HT1080 (cell line): ENCODE measurements at regions not wholly inside any gene's neighbourhood (a gene's known extent, or its start where the extent isn't known, plus 50 kb on each side); places are given as distances from the start of the nearest gene placed in this dataset.
"Not testable (repeated sequence)": the region's sequence is repeated elsewhere in the genome, so short reads cannot be mapped to it uniquely, and the experiment has no call there.

Experiments
- DNase-seq: peaks from one replicate; pipeline ENCODE4 v3.0.0-alpha.2; 2015; ENCODE audit warnings: low read depth

DNA sequence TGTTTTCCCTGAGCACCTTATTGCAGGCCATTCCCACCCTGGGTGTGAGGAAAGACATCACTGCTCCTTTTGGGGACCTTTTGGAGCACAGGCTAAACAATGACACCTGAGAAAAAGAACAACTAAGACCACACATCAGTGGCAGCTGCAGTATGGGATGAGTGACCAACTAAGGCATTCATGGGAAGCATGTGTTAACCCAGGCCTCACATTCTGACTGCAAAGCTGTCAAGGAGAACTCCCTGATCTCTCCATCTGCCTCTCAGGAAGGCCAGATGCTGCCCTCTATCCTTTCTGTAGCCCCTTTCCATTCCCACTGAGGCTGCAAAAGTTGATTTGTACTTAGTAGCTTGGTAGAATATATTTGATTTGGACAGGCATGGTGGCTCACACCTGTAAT, 130.5 kb upstream of the FOXN2 start:
- DNase-seq: no peak

DNA sequence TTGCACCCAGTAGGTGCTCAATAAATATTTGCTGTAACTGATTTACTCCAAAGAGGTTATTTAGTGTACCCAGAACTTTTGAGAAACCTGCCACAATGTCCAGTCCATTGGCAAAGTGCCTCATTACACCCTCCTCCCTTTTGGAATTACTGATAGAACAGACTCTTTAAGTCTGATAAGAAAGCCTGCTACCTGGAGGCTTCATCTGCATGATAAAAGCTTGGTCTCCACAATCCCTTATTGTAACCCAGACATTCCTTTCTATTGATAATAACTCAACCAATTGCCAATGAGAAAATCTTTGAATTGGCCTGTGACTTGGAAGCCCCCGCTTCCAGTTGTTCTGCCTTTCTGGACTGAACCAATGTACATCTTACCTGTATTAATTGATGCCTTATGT, 127.0 kb upstream of the FOXN2 start:
- no peak for DNase-seq

DNA sequence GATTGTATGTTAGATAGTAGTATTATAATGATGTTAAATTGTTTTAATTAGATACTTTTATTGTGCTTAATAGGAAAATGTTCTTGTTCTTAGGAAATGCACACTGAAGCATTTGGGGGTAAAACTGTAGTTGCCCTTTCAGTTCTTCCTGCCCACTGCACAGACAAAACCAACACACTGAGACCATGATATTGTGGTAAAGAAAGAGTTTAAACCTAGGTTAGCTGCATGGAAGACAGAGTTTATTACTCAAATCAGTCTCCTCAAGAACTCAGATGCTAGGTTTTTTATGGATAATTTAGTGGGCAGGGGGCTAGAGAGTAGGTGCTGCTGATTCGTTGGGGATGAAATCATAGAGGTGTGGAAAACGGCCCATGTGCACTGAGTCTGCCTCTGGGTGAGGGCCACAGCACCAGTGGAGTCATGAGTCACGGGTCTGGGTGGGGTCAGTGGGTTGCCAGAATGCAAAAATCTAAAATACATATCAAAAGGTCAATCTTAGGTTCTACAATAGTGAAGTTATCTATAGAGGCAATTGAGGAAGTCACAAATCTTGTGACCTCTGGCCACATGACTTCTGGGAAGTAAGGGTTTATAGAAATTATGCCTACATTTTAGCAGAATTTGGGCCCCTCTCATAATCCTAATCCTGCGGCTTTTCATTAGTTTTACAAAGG, 124.8 kb upstream of the FOXN2 start:
- DNase-seq: no peak

DNA sequence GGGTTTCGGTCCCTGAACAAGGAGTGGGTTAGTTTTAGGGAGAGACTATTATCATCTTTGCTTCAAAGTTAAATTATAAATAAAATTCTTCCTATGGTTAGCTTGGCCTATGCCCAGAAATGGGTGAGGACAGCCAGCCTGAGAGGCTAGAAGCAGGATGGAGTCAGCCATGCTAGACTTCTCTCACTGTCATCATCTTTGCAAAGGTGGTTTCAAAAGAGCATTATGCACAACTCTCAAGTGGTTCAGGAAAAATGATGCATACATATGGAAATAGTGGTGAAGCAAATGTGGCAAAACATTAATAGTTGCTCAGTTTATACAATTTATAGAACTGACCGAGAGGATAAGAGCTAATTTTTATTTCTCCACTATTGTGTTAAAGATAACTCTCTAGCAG, 124.3 kb upstream of the FOXN2 start:
- DNase-seq: no peak

DNA sequence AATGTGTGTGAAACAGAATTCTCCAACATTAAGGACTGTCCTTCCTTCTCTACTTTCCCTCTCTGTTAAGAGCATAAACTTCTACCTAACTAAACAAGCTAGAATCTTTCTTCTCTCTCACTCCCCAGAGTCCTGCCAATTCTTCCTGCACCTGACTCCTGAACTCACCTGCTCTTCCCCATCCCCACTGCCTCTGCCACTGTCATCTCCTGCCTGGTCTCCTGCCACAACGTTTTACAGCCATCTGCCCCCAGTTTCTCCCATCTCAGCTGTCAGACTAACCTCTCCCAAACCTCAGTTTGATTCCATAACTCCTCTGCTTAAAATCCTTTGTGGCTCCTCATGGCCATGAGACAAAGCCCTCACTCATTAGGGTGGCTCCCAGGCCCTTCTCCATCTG, 119.8 kb upstream of the FOXN2 start:
- DNase-seq: no peak

DNA sequence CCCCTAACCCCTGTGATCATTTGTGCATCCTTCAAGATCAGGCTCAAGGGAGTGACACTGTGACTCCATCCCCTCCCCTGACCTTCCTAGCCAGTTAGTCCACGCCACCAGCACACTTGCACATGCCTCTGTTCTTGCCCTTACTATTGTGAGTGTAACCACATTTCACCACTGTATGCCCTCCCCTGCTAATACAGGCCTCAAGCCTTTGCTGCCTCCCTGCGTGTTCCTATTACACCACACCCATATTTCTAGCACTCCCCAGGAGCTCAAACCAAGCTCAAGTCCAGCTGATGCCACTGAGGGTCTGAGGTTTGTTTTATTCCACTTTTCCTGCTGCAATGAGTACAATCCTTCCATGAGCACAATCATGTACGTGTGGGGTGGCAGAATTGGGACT, 119.3 kb upstream of the FOXN2 start:
- no peak for DNase-seq

DNA sequence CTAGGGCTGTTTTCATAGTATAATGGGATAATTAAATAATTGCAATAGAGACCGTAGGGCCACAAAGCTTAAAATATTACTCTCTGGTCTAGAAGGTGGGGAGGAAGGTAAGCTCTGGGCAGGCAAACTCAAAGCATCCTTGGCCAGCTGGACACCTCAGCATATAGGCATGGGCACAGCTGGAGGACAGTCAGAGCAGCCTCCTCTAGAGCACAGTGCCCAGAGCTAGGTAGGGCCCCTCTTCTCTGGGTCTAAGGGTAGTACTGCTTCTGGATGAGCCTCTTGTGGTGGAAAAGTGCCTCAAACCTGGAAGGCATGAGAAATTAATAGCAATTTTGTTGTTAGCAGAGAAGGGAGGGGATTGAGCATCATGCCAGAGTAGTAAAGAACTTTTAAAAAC, 116.9 kb upstream of the FOXN2 start:
- no peak for DNase-seq

DNA sequence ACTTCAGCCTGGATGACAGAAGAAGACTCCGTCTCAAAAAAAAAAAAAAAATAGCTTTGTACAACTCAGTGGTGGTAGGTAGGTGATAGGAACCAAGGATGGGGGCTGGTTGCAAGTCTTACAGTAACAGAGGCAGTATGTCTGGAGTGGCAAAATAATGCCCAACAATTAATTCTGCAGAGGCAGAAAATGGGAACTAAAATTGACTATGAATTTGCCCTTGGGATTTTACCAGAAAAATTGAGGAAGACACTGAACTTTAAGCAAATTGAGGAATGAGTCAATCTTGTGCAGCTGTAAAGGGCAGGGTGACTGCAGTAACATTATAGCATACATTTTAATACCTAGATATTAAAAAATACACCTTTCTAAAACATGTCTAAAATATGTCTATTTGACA, 116.1 kb upstream of the FOXN2 start:
- DNase-seq: no peak

DNA sequence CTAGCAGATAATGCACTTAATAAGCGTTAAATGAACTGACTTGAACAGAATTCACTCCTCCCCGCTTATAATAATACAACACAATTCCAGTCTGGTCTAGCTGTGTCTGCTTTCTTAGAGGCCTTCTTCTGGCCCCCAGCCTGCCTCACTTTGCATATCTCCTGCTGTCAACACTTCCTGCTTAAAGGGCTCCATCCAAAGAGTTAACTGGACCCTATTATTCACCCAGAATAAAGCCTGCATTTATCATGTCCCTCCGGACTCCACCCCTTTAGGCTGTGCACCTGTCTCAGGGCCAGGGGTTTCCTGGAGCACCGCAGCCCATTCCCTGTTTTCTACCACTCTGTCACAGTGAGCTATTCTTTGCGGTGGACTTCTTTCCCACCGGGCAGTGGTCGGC, 115.4 kb upstream of the FOXN2 start:
- no peak for DNase-seq

DNA sequence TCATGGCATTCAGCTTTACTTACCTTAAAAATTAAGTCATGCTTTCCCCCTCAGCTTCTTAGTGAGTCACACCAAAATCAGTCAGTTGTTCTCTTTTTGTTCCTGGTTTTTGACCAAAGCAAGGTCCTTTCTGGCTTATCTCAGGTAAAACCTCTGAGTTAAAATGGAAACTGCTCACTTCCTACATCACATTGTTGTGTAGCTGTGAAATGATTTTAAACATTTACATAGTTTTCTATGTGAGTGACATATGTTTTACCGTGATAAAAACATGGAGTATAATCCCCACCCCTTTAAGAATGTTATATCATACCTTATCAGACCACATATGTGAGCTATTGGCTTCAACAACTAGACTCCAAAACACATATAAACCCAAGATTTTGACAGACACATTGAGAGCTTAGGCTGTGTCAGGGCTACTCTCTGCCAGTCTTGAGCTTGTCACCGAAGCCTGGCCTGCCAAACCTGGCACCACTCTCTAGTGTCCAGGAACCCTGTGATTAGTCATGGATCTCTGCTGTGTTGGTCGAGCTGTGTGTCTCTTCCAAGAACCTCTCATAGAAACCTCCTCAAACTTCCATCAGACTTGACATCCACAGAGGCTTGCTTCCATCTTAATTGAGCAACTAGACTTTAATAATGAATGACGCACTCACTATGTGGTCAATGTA, 113.7 kb upstream of the FOXN2 start:
- no peak for DNase-seq

DNA sequence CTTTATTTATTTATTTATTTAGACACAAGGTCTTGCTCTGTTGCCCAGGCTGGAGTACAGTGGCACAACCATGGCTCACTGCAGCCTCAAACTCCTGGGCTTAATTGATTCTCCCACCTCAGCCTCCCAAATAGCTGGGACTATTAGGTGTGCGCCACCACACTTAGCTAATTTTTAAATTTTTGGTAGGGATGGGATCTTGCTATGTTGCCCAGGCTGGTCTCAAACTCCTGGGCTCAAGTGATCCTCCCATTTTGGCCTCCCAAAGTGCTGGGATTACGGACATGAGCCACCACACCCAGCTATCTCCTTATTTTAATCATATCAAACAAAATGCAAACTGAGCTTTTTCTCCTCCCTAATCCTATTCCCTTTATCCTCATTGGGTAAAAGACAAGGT, 113.0 kb upstream of the FOXN2 start:
- DNase-seq: not testable (repeated sequence)

DNA sequence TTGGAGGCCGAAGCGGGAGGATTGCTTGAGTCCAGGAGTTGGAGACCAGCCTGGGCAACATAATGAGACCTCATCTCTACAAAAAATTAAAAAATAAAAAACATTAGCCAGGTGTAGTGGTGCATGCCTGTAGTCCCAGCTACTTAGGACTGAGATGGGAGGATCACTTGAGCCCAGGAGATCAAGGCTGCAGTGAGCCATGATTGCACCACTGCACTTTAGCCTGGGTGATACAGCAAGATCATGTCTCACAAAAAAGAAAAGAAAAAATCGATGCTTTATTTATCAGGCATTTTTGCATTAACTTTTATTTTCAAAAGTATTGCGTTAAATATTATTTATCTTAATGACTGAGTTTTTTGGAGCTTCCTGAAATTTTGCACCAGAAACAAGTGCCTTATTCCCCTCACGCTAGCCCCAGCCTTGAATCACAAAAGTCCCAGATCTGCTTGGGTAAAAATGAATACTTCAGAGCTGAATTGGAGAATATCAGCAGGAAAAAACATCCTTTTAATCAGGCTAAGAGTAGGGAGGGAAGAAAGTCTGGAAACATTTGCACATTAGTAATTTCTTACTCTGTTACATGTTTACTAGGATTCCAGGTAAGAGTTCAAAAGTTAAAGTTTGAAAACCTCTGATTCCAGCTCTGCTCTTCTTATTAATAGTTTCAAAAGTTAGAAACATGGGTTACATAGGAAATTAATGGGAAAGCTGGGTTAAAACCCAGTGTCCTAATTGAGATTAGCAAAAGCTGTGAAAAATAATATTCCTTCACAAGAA, 111.4 kb upstream of the FOXN2 start:
- DNase-seq: no peak

DNA sequence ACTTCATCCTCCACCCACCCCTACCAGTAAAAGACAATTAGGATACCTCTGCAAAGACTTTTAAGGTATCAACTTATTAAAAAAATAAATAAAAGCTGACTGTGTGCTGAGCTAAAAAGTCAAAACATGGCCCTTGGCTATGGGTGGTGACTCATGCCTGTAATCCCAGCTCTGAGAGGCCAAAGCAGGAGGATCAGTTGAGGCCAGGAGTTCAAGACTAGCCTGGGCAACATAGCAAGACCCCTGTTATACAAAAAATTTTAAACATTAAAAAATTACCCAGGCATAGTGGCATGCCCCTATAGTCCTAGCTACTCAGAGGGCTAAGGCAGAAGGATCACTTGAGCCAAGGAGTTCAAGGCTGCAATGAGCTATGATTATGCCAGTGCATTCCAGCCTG, 110.8 kb upstream of the FOXN2 start:
- no peak for DNase-seq

DNA sequence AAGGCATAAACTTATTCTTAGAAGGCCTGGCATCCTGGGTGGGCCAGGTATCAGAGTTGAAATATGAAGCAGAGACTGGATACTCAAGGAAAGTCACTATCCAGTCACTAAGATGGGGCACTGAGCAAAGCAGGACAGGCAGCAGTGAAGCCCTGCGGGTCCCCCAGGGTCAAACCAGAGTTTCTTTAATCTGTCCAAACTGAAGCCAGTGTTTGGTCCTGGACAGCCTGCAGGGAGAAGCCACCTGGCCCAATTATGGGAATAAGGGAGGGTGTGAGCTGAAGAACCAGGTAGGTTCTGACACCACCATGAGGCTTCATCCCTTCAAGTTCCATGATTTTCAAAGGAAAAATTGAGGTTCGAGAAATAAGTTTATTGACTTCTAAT, 109.7 kb upstream of the FOXN2 start:
- DNase-seq: no peak

DNA sequence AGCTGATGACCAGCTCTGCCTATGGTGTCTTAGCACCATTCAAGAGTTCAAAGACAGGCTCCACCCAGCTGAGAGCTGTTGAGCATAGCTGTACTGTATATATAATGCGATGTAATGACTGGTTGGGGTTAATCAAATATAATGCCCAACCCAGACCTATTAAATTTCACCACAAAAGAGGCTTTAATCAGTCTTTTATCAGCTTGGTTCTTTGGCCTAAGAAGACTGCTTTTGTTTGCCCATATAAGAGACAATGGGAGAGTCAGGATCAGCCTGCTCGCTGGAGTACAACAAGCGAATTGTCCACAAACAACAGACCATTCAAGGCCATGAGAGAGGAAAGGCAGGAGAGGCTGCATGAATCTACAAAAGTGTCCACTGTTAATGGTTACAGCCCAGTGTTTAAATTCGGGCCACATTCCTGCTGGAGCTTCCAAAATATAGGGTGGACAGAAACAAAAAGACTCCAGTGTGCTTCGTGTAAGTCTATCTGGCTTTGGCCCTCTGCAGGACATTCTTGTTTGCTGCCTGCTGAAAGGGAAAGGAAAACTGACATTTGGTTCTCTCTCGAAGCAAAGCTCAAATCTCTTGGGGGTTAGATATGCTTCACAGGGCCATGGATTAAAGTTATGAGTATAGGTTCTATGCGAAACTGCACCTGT, 109.2 kb upstream of the FOXN2 start:
- no peak for DNase-seq

DNA sequence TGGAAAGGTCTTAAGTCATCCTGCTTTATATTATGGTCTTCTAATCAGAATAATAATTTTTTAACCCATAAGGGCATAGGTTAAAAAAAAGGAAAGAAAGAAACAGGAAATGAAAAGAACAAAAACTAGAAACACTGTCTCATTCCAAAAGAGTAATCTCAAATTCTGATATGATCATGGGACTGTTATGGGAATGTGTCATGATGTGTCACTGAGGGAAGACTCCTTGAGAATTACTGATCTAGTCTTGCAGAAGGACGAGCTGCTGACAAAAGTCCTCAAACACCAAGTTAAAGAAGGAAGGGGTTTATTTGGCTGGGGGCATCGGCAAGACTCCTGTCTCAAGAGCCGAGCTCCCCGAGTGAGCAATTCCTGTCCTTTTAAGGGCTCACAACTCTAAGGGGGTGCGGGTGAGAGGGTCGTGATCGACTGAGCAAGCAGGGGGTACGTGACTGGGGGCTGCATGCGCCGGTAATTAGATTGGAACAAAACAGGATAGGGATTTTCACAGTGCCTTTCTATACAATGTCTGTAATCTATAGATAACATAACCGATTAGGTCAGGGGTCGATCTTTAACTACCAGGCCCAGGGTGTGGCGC, 108.3 kb upstream of the FOXN2 start:
- DNase-seq: peak; percentile 17

DNA sequence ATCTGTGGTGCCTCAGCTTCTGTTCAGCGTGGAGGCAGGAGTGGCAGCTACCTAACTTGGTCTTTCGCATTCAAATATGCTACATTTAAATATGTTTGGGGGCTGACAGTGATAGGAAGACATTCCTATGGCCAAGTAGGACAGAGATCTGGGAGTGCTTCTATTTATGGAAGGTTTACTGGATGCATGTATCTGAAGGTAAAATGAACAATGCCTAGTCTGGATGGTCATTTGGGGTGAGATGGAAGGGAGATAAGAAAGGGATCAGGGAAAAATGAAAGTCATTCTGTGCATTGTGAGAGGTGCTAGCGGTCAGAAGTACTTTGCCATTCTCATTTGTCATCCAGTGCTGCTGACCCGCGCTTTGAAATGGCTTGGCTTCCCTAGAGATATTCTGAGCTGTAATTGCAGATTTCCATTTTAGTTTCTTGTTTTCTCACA, 107.3 kb upstream of the FOXN2 start:
- DNase-seq: no peak

DNA sequence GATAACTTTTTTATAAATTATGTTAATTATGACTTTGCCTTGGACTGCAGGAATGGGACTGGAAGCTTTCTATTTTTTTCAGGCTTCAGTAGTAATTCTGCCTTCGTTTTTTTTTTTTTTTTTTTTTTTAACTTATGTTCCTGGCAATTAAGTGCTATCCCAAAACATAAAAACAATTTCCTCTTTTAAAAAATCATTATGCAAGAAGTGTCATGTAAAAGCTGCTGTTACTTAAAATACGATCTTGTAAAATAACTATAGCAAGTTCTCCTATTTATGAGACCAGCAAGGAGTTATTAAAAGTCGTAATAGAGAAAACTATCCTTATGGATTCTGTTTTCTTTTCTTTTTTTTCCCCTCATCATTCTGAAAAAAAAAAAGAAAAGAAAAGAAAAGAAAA, 106.6 kb upstream of the FOXN2 start:
- no peak for DNase-seq

DNA sequence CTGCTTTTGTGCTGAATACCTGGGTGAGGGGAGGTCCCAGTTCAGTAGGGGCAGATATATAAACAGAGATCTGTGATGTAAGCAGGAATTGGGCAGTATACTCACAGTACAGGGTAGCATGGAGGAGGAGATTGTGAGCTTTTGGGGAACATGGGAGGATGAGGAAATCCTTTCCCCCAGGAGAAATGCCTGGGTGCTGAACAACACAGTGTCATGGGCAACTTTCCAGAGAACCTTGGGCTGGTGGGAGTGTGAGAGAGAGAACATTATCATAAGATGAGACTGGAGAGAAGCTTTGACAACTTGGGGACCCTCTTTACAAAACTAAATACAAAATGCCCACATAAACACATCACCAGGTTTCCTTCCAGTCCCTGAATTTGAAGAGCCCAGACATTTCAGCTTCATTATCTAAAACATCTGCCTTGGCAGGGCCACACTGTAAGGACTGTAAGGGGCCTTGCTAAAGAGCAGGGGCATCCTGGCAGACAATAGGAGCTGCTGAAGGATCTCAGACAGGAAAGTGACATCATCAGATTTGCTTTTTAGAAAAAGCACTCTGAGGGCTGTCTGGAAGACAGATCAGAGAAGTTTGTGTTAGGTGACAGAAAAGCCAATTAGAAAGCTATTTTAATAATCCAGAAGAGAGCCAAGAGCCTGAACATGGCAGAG, 105.1 kb upstream of the FOXN2 start:
- peak; percentile 32 for DNase-seq

DNA sequence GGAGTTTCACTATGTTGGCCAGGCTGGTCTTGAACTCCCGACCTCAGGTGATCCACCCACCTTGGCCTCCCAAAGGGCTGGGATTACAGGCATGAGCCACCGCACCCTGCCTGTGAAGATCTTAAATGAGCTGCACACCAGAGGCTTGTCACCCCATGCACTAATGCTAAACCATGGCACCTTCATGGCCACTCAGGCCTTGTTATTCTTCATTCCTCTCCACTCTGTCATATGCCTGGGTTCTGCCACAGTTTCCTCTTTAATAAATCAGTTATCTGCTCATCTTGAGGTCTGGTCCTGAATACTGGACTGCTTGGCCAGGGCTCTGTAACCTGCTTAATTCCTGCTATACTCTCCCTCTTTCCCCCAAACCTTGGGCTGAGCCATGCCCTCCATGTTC, 104.3 kb upstream of the FOXN2 start:
- no peak for DNase-seq

DNA sequence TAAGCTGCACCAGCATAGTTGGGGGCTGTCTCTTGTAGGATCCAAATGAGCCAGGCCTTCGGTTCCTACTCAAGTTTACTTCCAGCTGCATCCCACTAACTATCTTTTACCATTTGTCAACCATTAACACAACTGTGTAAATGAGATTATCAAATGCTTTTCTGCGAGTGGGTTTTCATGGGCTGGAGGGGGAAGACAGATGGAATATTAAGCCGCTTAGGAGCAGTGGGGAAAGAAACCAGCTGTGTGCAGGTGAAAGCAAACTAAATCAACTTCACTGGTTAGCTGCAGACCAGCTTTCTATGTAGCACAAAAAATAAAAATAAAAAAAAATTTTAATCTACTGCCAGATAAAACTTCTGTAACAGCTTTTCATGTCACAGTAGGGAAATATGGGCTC, 100.8 kb upstream of the FOXN2 start:
- DNase-seq: no peak
